Femur (tissue), 1 donor: ENCODE measurements at regions not wholly inside any gene's neighbourhood (a gene's known extent, or its start where the extent isn't known, plus 50 kb on each side); places are given as distances from the start of the nearest gene placed in this dataset.
A peak's percentile ranks its signal among the peaks of the same experiment; 100 is the strongest.
"Not testable (repeated sequence)": the region's sequence is repeated elsewhere in the genome, so short reads cannot be mapped to it uniquely, and the experiment has no call there.

Experiments
- DNase-seq: peaks from one replicate; pipeline ENCODE4 v3.0.0-alpha.2; 2017

- no peak for DNase-seq
Observed at GRCh38 chr13:111064661-111065060, 50.4 kb upstream of the ARHGEF7 start.

GRCh38 chr13:111062966-111063365 lies 52.1 kb upstream of the ARHGEF7 start:
- no peak for DNase-seq

- no peak for DNase-seq
Observed at GRCh38 chr13:111062305-111062704, 52.8 kb upstream of the ARHGEF7 start.

GRCh38 chr13:111061358-111062045 lies 53.6 kb upstream of the ARHGEF7 start:
- no peak for DNase-seq

GRCh38 chr13:111060237-111060919 lies 54.7 kb upstream of the ARHGEF7 start:
- DNase-seq = no peak

GRCh38 chr13:111058796-111059506 lies 56.2 kb upstream of the ARHGEF7 start:
- DNase-seq = no peak

- DNase-seq = not testable (repeated sequence)
Observed at GRCh38 chr13:111058339-111058738, 56.8 kb upstream of the ARHGEF7 start.

GRCh38 chr13:111051726-111052232 lies 63.3 kb upstream of the ARHGEF7 start:
- not testable (repeated sequence) for DNase-seq

GRCh38 chr13:111051041-111051725 lies 63.9 kb upstream of the ARHGEF7 start:
- DNase-seq = no peak

- DNase-seq = no peak
Observed at GRCh38 chr13:111050539-111050879, 64.6 kb upstream of the ARHGEF7 start.

- no peak for DNase-seq
Observed at GRCh38 chr13:111049791-111050538, 65.1 kb upstream of the ARHGEF7 start.

- DNase-seq = no peak
Observed at GRCh38 chr13:111048387-111048786, 66.7 kb upstream of the ARHGEF7 start.

GRCh38 chr13:111047326-111047725 lies 67.8 kb upstream of the ARHGEF7 start:
- DNase-seq = no peak

- DNase-seq = peak; percentile 73
Observed at GRCh38 chr13:111046590-111047141, 68.4 kb upstream of the ARHGEF7 start.

GRCh38 chr13:111045170-111045569 lies 69.9 kb upstream of the ARHGEF7 start:
- DNase-seq = no peak

- DNase-seq = no peak
Observed at GRCh38 chr13:111044087-111044830, 70.9 kb upstream of the ARHGEF7 start.

GRCh38 chr13:111043575-111043982 lies 71.5 kb upstream of the ARHGEF7 start:
- DNase-seq = no peak

- DNase-seq = no peak
Observed at GRCh38 chr13:111042661-111043226, 72.4 kb upstream of the ARHGEF7 start.

- DNase-seq = no peak
Observed at GRCh38 chr13:111040830-111041229, 74.3 kb upstream of the ARHGEF7 start.

- no peak for DNase-seq
Observed at GRCh38 chr13:111039735-111040134, 75.4 kb upstream of the ARHGEF7 start.

GRCh38 chr13:111038887-111039286 lies 76.2 kb upstream of the ARHGEF7 start:
- DNase-seq = no peak
